B cell (primary cell): ENCODE measurements at regions not wholly inside any gene's neighbourhood (a gene's known extent, or its start where the extent isn't known, plus 50 kb on each side); places are given as distances from the start of the nearest gene placed in this dataset.

Source experiments
- ATAC-seq: fragments of 200-7000 bp; cut with Tn5 transposase; one replicate; pipeline ENCODE4 v1.10.0; 2021; ENCODE audit warnings: low read depth, mild to moderate bottlenecking, moderate number of reproducible peaks, moderate library complexity
- CTCF ChIA-PET: fragments of 350-600 bp; sonication (Branson Sonifier 250); formaldehyde crosslinking; loops from one replicate; lab custom pipeline; 2021; ENCODE audit warnings: antibody characterized with exemption, inconsistent platforms; lab: Charles Lee
- POLR2A ChIA-PET: fragments of 350-600 bp; sonication (Branson Sonifier 250); formaldehyde crosslinking; loops from one replicate; lab custom pipeline; 2021; ENCODE audit warnings: antibody characterized with exemption; lab: Charles Lee
- DNase-seq: peaks from one replicate; pipeline ENCODE4 v3.0.0; 2013
- H2AFZ ChIP-seq: 2 replicates; pipeline ENCODE4 v1.6.1; 2012; ENCODE audit warnings: mild to moderate bottlenecking, low read depth, low read length; ENCODE audit not compliant: insufficient read depth, poor library complexity, severe bottlenecking
- H3K27ac ChIP-seq, 2 donors: 1 replicate in 1 of 2; 2 replicates in 1 of 2; pipeline ENCODE4 v1.5.1; 2012 to 2013; ENCODE audit warnings: low read length in 2 of 2, mild to moderate bottlenecking in 2 of 2, moderate library complexity in 1 of 2
- H3K27me3 ChIP-seq, 4 experiments: fragments of 200-600 bp in 1 of 4; sonication (generic) in 1 of 4; replicated peaks in 1 of 4; 1 replicate in 2 of 4; 2 replicates in 2 of 4; pipeline versions ENCODE4 v1.6.1 to v1.7.0; 2013 to 2016; ENCODE audit warnings: low read length in 3 of 4, mild to moderate bottlenecking in 2 of 4, mixed read lengths in 1 of 4, moderate library complexity in 1 of 4; ENCODE audit not compliant: insufficient read depth in 4 of 4, control insufficient read depth in 3 of 4; ENCODE audit errors: control extremely low read depth in 1 of 4
- H3K36me3 ChIP-seq, 2 experiments: replicated peaks in 1 of 2; 1 replicate in 1 of 2; 2 replicates in 1 of 2; pipeline versions ENCODE4 v1.6.1 to v1.7.1; 2013; ENCODE audit warnings: low read length in 1 of 2; ENCODE audit not compliant: insufficient read depth in 2 of 2, control insufficient read depth in 1 of 2; ENCODE audit errors: control extremely low read depth in 1 of 2, extremely low read depth in 1 of 2
- H3K4me1 ChIP-seq, 2 donors: fragments of 200-600 bp in 1 of 2; sonication (generic) in 1 of 2; 1 replicate in 1 of 2; 2 replicates in 1 of 2; pipeline versions ENCODE4 v1.5.1 to v1.6.1; 2013 to 2017; ENCODE audit warnings: low read length in 2 of 2; ENCODE audit not compliant: control insufficient read depth in 2 of 2, insufficient read depth in 2 of 2
- H3K4me2 ChIP-seq: replicated peaks from 2 replicates; pipeline ENCODE3; 2012; ENCODE audit warnings: mild to moderate bottlenecking, low read depth, low read length; ENCODE audit not compliant: poor library complexity, severe bottlenecking
- H3K4me3 ChIP-seq, 5 experiments: fragments of 200-600 bp in 1 of 5; sonication (generic) in 1 of 5; 1 replicate in 3 of 5; 2 replicates in 2 of 5; pipeline versions ENCODE4 v1.5.1 to v1.7.0; 2011 to 2016; ENCODE audit warnings: low read length in 4 of 5, mild to moderate bottlenecking in 4 of 5, low read depth in 2 of 5, control low read depth in 1 of 5, moderate library complexity in 1 of 5; ENCODE audit not compliant: insufficient read depth in 1 of 5; ENCODE audit errors: control extremely low read depth in 1 of 5, extremely low read depth in 1 of 5
- H3K79me2 ChIP-seq: fragments of 200-600 bp; sonication (generic); one replicate; pipeline ENCODE4 v1.6.0; 2016; ENCODE audit warnings: low read length; ENCODE audit not compliant: control insufficient read depth, insufficient read depth
- H3K9ac ChIP-seq: fragments of 200-600 bp; sonication (generic); 2 replicates; pipeline ENCODE4 v1.6.1; 2017; ENCODE audit warnings: mild to moderate bottlenecking, low read length, moderate library complexity
- H3K9me3 ChIP-seq, 3 donors: one replicate each; pipeline versions ENCODE4 v1.6.1 to v1.7.1; 2013; ENCODE audit warnings: low read length in 2 of 3; ENCODE audit not compliant: control insufficient read depth in 2 of 3, insufficient read depth in 1 of 3; ENCODE audit errors: control extremely low read depth in 1 of 3
- H4K20me1 ChIP-seq: 2 replicates; pipeline ENCODE4 v1.6.0; 2012; ENCODE audit warnings: mild to moderate bottlenecking, low read length; ENCODE audit not compliant: insufficient read depth, control insufficient read depth, poor library complexity, severe bottlenecking
- H3K27ac Mint-ChIP-seq: one replicate; pipeline ENCODE4 v1.8.0; 2021; ENCODE audit warnings: mixed read lengths
- H3K27me3 Mint-ChIP-seq: one replicate; pipeline ENCODE4 v1.8.0; 2021; ENCODE audit warnings: mixed read lengths
- H3K4me1 Mint-ChIP-seq: one replicate; pipeline ENCODE4 v1.8.0; 2021; ENCODE audit warnings: mixed read lengths
- H3K4me3 Mint-ChIP-seq: one replicate; pipeline ENCODE4 v1.8.0; 2021; ENCODE audit warnings: mixed read lengths
- H3K9me3 Mint-ChIP-seq: one replicate; pipeline ENCODE4 v1.8.0; 2022; ENCODE audit warnings: mixed read lengths; ENCODE audit not compliant: insufficient read depth
- CTCF ChIP-seq: fragments of 200-600 bp; IDR thresholded peaks from one replicate; pipeline ENCODE4 v1.8.0; 2022; ENCODE audit warnings: antibody characterized with exemption, mild to moderate bottlenecking
- EZH2 ChIP-seq: IDR thresholded peaks from 2 replicates; pipeline ENCODE4 v1.6.1; 2012; ENCODE audit warnings: borderline replicate concordance, low read depth, mild to moderate bottlenecking, moderate library complexity, low read length; ENCODE audit not compliant: insufficient read depth, poor library complexity, severe bottlenecking
- WGBS: methylation state at CpG from one replicate; pipeline ENCODE4 v1.1.5; 2013; ENCODE audit warnings: missing lambda C conversion rate; ENCODE audit not compliant: insufficient coverage; 5-methylcytosine and 5-hydroxymethylcytosine counted together
- intact Hi-C: fragments of 100-400 bp; cut with micrococcal nuclease; formaldehyde crosslinking; loops from one replicate; pipeline ENCODE4 v1.10.0; 2022

- H3K9me3 Mint-ChIP-seq: no peaks in the 10 kb centered on the region
- H3K4me1 Mint-ChIP-seq: no peaks in the 10 kb centered on the region
- POLR2A ChIA-PET: no interaction called here
- ATAC-seq (no peak), DNase-seq (no peak)
- intact Hi-C loops: no loop called here
- CTCF ChIA-PET: no interaction called here
- H4K20me1 ChIP-seq: no peaks in the 10 kb centered on the region
- WGBS: 63% methylated on average over 3 of the region's 3 CpGs
- no peaks in the 10 kb centered on the region for H3K36me3 ChIP-seq
- H3K27me3 ChIP-seq: no peaks in the 10 kb centered on the region
- no peak overlapping the region for H3K4me2 ChIP-seq
- peaks cover 13% of the 10 kb centered on the region for H3K27me3 Mint-ChIP-seq
- no peak overlapping the region for H3K27ac ChIP-seq
- no peak overlapping the region for H3K4me3 Mint-ChIP-seq
- H3K79me2 ChIP-seq: no peaks in the 10 kb centered on the region
- no peak overlapping the region for H2AFZ ChIP-seq
- H3K4me1 ChIP-seq: no peaks in the 10 kb centered on the region
- H3K4me3 ChIP-seq: no peak overlapping the region
- H3K9ac ChIP-seq: no peak overlapping the region
- H3K27ac Mint-ChIP-seq: no peak overlapping the region
- TF ChIP-seq EZH2: no peak
- TF ChIP-seq CTCF: no peak
- no peaks in the 10 kb centered on the region for H3K9me3 ChIP-seq
Observed at GRCh38 chr5:173479711-173480110, 136.7 kb downstream of the BOD1 start.

- WGBS: 79% methylated on average over 12 of the region's 13 CpGs
- Mint-ChIP-seq H3K9me3 (no peaks in the 10 kb centered on the region), H3K4me3 (no peak overlapping the region), H3K4me1 (no peaks in the 10 kb centered on the region), H3K27ac (no peak overlapping the region), H3K27me3 (peaks cover 10% of the 10 kb centered on the region)
- TF ChIP-seq CTCF (no peak), EZH2 (no peak)
- ATAC-seq (no peak), DNase-seq (no peak)
- no peaks in the 10 kb centered on the region for H3K36me3 ChIP-seq
- no peaks in the 10 kb centered on the region for H3K9me3 ChIP-seq
- no peak overlapping the region for H3K27ac ChIP-seq
- intact Hi-C loops: no loop called here
- no peaks in the 10 kb centered on the region for H3K27me3 ChIP-seq
- ChIA-PET POLR2A (no interaction called here), CTCF (no interaction called here)
- H3K9ac ChIP-seq: no peak overlapping the region
- no peak overlapping the region for H3K4me3 ChIP-seq
- H3K79me2 ChIP-seq: no peaks in the 10 kb centered on the region
- H2AFZ ChIP-seq: no peak overlapping the region
- no peaks in the 10 kb centered on the region for H4K20me1 ChIP-seq
- no peaks in the 10 kb centered on the region for H3K4me1 ChIP-seq
- no peak overlapping the region for H3K4me2 ChIP-seq
Observed at GRCh38 chr5:173477345-173478040, 139.0 kb downstream of the BOD1 start.
